ENCODE measurements at regions not wholly inside any gene's neighbourhood (a gene's known extent, or its start where the extent isn't known, plus 50 kb on each side); places are given as distances from the start of the nearest gene placed in this dataset.
"Not testable (repeated sequence)": the region's sequence is repeated elsewhere in the genome, so short reads cannot be mapped to it uniquely, and the experiment has no call there.

DNA sequence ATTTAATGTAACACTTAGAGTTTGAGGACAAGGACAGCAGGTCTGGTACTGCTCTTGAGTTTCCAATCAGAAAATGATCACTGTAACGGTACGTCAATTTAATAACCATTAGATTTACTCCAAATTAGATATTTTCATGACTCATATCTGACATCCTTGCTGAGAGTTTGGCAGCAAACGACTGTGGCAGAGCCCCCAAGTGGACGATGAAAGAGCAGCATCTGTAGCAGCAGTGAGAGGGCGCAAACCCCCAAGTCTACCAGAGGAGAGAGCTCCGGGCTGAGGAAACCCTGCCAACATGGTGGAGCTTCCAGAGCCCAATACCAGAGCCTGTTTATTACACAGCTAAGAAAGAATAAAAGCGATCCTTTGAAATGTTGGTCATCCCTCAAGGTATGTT lies 73.2 kb upstream of the EPB41L4A start:
- no peak overlapping the region for H3K4me3 ChIP-seq
- TF ChIP-seq NANOG (IDR thresholded peaks at IDR 0.05; ENCODE audit: borderline replicate concordance) = no peak
- TF ChIP-seq, protein P1, sequence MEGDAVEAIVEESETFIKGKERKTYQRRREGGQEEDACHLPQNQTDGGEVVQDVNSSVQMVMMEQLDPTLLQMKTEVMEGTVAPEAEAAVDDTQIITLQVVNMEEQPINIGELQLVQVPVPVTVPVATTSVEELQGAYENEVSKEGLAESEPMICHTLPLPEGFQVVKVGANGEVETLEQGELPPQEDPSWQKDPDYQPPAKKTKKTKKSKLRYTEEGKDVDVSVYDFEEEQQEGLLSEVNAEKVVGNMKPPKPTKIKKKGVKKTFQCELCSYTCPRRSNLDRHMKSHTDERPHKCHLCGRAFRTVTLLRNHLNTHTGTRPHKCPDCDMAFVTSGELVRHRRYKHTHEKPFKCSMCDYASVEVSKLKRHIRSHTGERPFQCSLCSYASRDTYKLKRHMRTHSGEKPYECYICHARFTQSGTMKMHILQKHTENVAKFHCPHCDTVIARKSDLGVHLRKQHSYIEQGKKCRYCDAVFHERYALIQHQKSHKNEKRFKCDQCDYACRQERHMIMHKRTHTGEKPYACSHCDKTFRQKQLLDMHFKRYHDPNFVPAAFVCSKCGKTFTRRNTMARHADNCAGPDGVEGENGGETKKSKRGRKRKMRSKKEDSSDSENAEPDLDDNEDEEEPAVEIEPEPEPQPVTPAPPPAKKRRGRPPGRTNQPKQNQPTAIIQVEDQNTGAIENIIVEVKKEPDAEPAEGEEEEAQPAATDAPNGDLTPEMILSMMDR (conservative IDR thresholded peaks at IDR 0.05; ENCODE audit: low read depth in 2 of 2) = peak; percentile 85 to 90
- H3K36me3 Mint-ChIP-seq (ENCODE audit: low read depth) = no peaks in the 10 kb centered on the region
- no peaks in the 10 kb centered on the region for H4K20me1 ChIP-seq (replicated peaks; ENCODE audit: insufficient read depth)
- no peak overlapping the region for H3K27ac ChIP-seq (ENCODE audit: low read depth)
- no peaks in the 10 kb centered on the region for H3K4me1 ChIP-seq (ENCODE audit: insufficient read depth)
- DNase-seq (ENCODE audit: low spot score) = peak; percentile 88
- no peak overlapping the region for H3K27ac Mint-ChIP-seq
- ATAC-seq = peak; percentile 100
- H3K9me2 ChIP-seq (ENCODE audit: insufficient read depth) = peaks cover 6% of the 10 kb centered on the region; the same call in 1 of the 2 replicates
- no peaks in the 10 kb centered on the region for H3K79me2 ChIP-seq (replicated peaks; ENCODE audit: insufficient read depth)
- peaks cover 7% of the 10 kb centered on the region for H3K27me3 Mint-ChIP-seq (ENCODE audit: insufficient read depth, low read depth, poor library complexity)
- H3K9me3 Mint-ChIP-seq = no peaks in the 10 kb centered on the region; the same call in 2 of the 3 replicates
- H3K4me3 Mint-ChIP-seq = no peak overlapping the region
- H3K4me2 ChIP-seq = no peak overlapping the region
- H2AFZ ChIP-seq = no peak overlapping the region; the same call in 1 of the 2 replicates
- H3K36me3 ChIP-seq (ENCODE audit: insufficient read depth) = no peaks in the 10 kb centered on the region
- H3K27me3 ChIP-seq (ENCODE audit: insufficient read depth) = no peaks in the 10 kb centered on the region
- H3K4me1 Mint-ChIP-seq = no peaks in the 10 kb centered on the region
- no peaks in the 10 kb centered on the region for H3F3A ChIP-seq (replicated peaks; ENCODE audit: low read depth)

DNA sequence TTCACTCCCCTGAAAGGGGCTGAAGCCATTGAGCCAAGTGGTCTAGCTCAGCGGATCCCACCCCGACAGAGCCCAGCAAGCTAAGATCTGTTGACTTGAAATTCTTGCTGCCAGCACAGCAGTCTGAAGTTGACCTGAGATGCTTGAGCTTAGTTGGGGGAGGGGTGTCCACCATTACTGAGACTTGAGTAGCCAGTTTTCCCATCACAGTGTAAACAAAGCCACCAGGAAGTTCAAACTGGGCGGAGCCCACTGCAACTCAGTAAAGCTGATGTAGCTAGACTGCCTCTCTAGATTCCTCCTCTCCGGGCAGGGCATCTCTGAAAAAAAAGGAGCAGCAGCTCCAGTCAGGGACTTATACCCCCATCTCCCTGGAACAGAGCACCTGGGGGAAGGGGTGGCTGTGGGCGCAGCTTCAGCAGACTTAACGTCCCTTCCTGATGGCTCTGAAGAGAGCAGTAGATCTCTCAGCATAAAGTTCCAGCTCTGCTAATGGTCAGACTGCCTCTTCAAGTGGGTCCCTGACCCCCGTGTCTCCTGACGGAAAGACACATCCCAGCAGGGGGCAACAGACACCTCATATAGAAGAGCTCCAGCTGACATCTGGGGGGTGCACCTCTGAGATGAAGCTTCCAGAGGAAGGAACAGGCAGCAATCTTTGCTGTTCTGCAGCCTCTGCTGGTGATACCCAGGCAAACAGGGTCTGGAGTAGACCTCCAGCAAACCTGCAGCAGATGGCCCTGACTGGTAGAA lies 84.8 kb upstream of the EPB41L4A start:
- not testable (repeated sequence) for H3K9me3 Mint-ChIP-seq; H3K36me3 Mint-ChIP-seq (ENCODE audit: low read depth); H3K4me2 ChIP-seq; H4K20me1 ChIP-seq (replicated peaks; ENCODE audit: insufficient read depth); H3K27me3 Mint-ChIP-seq (ENCODE audit: insufficient read depth, low read depth, poor library complexity); H3F3A ChIP-seq (replicated peaks; ENCODE audit: low read depth); H3K4me1 ChIP-seq (ENCODE audit: insufficient read depth); H3K79me2 ChIP-seq (replicated peaks; ENCODE audit: insufficient read depth); ATAC-seq; H3K36me3 ChIP-seq (ENCODE audit: insufficient read depth); H3K4me3 ChIP-seq; H3K27ac Mint-ChIP-seq; H3K27me3 ChIP-seq (ENCODE audit: insufficient read depth); H3K4me3 Mint-ChIP-seq; H3K27ac ChIP-seq (ENCODE audit: low read depth)
- H3K9me2 ChIP-seq (ENCODE audit: insufficient read depth) = peaks cover 19% of the 10 kb centered on the region
- peak overlapping the region; percentile 79 for H2AFZ ChIP-seq
- TF ChIP-seq, protein P1 (conservative IDR thresholded peaks at IDR 0.05; ENCODE audit: low read depth in 2 of 2) = 0 out of 4 replicates have a peak, but pooled peaks of 1 of the 2 experiments have one; percentile 8
- peak; percentile 34 for DNase-seq (ENCODE audit: low spot score)
- peaks cover 14% of the 10 kb centered on the region; the same call in 2 of the 3 replicates for H3K4me1 Mint-ChIP-seq

DNA sequence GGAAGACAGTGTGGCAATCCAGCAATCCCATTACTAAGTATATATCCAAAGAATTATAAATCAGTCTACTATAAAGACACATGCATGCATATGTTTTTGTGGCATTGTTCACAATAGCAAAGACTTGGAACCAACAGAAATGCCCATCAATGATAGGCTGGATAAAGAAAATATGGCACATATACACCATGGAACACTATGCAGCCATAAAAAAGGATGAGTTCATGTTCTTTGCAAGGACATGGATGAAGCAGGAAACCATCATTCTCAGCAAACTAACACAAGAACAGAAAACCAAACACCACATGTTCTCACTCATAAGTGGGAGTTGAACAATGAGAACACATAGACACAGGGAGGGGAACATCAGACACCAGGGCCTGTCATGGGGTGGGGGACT lies 90.0 kb upstream of the EPB41L4A start:
- not testable (repeated sequence) for H3K4me1 Mint-ChIP-seq; H3K4me2 ChIP-seq; H3K27me3 ChIP-seq (ENCODE audit: insufficient read depth); H3K27ac ChIP-seq (ENCODE audit: low read depth); H3K4me3 Mint-ChIP-seq; H3K27me3 Mint-ChIP-seq (ENCODE audit: insufficient read depth, low read depth, poor library complexity); H4K20me1 ChIP-seq (replicated peaks; ENCODE audit: insufficient read depth); ATAC-seq; H3K27ac Mint-ChIP-seq; H3K4me3 ChIP-seq; H3K9me2 ChIP-seq (ENCODE audit: insufficient read depth); H3K4me1 ChIP-seq (ENCODE audit: insufficient read depth); H3K36me3 Mint-ChIP-seq (ENCODE audit: low read depth); H3K36me3 ChIP-seq (ENCODE audit: insufficient read depth); DNase-seq (ENCODE audit: low spot score); H3F3A ChIP-seq (replicated peaks; ENCODE audit: low read depth); H3K79me2 ChIP-seq (replicated peaks; ENCODE audit: insufficient read depth); H2AFZ ChIP-seq
- peaks cover 26% of the 10 kb centered on the region for H3K9me3 Mint-ChIP-seq

Measured in GM23338 (cell line).